ENCODE measurements at regions not wholly inside any gene's neighbourhood (a gene's known extent, or its start where the extent isn't known, plus 50 kb on each side); places are given as distances from the start of the nearest gene placed in this dataset.

DNA sequence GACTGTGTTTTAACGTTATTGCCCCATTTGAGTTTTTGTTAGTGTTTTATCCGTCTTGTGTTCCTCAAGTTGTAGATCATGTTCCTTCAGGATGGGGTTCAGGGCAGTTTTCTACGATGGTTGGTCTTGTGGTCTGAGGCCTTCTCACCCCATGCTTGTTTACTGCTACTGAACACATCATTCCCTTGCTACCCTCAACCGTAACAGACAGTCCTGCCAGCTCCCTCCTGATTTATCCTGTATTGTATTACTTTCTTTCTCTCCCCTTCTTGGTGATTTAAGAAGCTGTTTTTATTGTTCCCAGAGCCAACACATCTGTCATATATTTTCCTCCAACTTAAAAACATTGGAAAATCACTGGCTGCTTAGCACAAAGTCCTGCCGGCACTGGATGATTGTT lies 719.8 kb downstream of the INHBA start:
- Mint-ChIP-seq H3K4me3 (no peak overlapping the region), H3K27ac (no peak overlapping the region), H3K27me3 (ENCODE audit: insufficient read depth, low read depth, poor library complexity) (no peaks in the 10 kb centered on the region), H3K9me3 (no peaks in the 10 kb centered on the region; the same call in 2 of the 3 replicates), H3K36me3 (ENCODE audit: low read depth) (no peaks in the 10 kb centered on the region), H3K4me1 (no peaks in the 10 kb centered on the region)
- H3K27ac ChIP-seq (ENCODE audit: low read depth) = no peak overlapping the region
- no peaks in the 10 kb centered on the region for H3K79me2 ChIP-seq (replicated peaks; ENCODE audit: insufficient read depth)
- no peak overlapping the region for H3K4me2 ChIP-seq
- H3K36me3 ChIP-seq (ENCODE audit: insufficient read depth) = no peaks in the 10 kb centered on the region
- TF ChIP-seq NANOG (IDR thresholded peaks at IDR 0.05; ENCODE audit: borderline replicate concordance) (no peak), STAT1 (IDR thresholded peaks at IDR 0.05; ENCODE audit: unreplicated experiment) (no peak), EZH2 (IDR thresholded peaks at IDR 0.05; ENCODE audit: low read depth, unreplicated experiment) (no peak), ZNF114 (CRISPR knock-in tag; IDR thresholded peaks at IDR 0.05) (no peak), ZNF331 (CRISPR knock-in tag; IDR thresholded peaks at IDR 0.05; ENCODE audit: low read depth) (no peak), CREB1 (CRISPR knock-in tag; IDR thresholded peaks at IDR 0.05; ENCODE audit: low read depth) (no peak), ETS1 (IDR thresholded peaks at IDR 0.05) (no peak), POLR2AphosphoS5 (IDR thresholded peaks at IDR 0.05; ENCODE audit: low read depth) (no peak), JUNB (IDR thresholded peaks at IDR 0.05; ENCODE audit: unreplicated experiment) (no peak), EZH2phosphoT487 (IDR thresholded peaks at IDR 0.05; ENCODE audit: unreplicated experiment) (no peak)
- TF ChIP-seq, protein P1, sequence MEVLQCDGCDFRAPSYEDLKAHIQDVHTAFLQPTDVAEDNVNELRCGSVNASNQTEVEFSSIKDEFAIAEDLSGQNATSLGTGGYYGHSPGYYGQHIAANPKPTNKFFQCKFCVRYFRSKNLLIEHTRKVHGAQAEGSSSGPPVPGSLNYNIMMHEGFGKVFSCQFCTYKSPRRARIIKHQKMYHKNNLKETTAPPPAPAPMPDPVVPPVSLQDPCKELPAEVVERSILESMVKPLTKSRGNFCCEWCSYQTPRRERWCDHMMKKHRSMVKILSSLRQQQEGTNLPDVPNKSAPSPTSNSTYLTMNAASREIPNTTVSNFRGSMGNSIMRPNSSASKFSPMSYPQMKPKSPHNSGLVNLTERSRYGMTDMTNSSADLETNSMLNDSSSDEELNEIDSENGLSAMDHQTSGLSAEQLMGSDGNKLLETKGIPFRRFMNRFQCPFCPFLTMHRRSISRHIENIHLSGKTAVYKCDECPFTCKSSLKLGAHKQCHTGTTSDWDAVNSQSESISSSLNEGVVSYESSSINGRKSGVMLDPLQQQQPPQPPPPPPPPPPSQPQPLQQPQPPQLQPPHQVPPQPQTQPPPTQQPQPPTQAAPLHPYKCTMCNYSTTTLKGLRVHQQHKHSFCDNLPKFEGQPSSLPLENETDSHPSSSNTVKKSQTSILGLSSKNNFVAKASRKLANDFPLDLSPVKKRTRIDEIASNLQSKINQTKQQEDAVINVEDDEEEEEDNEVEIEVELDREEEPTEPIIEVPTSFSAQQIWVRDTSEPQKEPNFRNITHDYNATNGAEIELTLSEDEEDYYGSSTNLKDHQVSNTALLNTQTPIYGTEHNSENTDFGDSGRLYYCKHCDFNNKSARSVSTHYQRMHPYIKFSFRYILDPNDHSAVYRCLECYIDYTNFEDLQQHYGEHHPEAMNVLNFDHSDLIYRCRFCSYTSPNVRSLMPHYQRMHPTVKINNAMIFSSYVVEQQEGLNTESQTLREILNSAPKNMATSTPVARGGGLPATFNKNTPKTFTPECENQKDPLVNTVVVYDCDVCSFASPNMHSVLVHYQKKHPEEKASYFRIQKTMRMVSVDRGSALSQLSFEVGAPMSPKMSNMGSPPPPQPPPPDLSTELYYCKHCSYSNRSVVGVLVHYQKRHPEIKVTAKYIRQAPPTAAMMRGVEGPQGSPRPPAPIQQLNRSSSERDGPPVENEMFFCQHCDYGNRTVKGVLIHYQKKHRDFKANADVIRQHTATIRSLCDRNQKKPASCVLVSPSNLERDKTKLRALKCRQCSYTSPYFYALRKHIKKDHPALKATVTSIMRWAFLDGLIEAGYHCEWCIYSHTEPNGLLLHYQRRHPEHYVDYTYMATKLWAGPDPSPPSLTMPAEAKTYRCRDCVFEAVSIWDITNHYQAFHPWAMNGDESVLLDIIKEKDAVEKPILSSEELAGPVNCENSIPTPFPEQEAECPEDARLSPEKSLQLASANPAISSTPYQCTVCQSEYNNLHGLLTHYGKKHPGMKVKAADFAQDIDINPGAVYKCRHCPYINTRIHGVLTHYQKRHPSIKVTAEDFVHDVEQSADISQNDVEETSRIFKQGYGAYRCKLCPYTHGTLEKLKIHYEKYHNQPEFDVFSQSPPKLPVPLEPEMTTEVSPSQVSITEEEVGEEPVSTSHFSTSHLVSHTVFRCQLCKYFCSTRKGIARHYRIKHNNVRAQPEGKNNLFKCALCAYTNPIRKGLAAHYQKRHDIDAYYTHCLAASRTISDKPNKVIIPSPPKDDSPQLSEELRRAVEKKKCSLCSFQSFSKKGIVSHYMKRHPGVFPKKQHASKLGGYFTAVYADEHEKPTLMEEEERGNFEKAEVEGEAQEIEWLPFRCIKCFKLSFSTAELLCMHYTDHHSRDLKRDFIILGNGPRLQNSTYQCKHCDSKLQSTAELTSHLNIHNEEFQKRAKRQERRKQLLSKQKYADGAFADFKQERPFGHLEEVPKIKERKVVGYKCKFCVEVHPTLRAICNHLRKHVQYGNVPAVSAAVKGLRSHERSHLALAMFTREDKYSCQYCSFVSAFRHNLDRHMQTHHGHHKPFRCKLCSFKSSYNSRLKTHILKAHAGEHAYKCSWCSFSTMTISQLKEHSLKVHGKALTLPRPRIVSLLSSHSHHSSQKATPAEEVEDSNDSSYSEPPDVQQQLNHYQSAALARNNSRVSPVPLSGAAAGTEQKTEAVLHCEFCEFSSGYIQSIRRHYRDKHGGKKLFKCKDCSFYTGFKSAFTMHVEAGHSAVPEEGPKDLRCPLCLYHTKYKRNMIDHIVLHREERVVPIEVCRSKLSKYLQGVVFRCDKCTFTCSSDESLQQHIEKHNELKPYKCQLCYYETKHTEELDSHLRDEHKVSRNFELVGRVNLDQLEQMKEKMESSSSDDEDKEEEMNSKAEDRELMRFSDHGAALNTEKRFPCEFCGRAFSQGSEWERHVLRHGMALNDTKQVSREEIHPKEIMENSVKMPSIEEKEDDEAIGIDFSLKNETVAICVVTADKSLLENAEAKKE (CRISPR knock-in tag; IDR thresholded peaks at IDR 0.05) = no peak
- TF ChIP-seq, protein P2, sequence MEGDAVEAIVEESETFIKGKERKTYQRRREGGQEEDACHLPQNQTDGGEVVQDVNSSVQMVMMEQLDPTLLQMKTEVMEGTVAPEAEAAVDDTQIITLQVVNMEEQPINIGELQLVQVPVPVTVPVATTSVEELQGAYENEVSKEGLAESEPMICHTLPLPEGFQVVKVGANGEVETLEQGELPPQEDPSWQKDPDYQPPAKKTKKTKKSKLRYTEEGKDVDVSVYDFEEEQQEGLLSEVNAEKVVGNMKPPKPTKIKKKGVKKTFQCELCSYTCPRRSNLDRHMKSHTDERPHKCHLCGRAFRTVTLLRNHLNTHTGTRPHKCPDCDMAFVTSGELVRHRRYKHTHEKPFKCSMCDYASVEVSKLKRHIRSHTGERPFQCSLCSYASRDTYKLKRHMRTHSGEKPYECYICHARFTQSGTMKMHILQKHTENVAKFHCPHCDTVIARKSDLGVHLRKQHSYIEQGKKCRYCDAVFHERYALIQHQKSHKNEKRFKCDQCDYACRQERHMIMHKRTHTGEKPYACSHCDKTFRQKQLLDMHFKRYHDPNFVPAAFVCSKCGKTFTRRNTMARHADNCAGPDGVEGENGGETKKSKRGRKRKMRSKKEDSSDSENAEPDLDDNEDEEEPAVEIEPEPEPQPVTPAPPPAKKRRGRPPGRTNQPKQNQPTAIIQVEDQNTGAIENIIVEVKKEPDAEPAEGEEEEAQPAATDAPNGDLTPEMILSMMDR (conservative IDR thresholded peaks at IDR 0.05; ENCODE audit: low read depth in 2 of 2) = no peak
- TF ChIP-seq, protein P3, sequence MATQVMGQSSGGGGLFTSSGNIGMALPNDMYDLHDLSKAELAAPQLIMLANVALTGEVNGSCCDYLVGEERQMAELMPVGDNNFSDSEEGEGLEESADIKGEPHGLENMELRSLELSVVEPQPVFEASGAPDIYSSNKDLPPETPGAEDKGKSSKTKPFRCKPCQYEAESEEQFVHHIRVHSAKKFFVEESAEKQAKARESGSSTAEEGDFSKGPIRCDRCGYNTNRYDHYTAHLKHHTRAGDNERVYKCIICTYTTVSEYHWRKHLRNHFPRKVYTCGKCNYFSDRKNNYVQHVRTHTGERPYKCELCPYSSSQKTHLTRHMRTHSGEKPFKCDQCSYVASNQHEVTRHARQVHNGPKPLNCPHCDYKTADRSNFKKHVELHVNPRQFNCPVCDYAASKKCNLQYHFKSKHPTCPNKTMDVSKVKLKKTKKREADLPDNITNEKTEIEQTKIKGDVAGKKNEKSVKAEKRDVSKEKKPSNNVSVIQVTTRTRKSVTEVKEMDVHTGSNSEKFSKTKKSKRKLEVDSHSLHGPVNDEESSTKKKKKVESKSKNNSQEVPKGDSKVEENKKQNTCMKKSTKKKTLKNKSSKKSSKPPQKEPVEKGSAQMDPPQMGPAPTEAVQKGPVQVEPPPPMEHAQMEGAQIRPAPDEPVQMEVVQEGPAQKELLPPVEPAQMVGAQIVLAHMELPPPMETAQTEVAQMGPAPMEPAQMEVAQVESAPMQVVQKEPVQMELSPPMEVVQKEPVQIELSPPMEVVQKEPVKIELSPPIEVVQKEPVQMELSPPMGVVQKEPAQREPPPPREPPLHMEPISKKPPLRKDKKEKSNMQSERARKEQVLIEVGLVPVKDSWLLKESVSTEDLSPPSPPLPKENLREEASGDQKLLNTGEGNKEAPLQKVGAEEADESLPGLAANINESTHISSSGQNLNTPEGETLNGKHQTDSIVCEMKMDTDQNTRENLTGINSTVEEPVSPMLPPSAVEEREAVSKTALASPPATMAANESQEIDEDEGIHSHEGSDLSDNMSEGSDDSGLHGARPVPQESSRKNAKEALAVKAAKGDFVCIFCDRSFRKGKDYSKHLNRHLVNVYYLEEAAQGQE (IDR thresholded peaks at IDR 0.05; ENCODE audit: unreplicated experiment) = no peak
- H3K4me1 ChIP-seq (ENCODE audit: insufficient read depth) = no peaks in the 10 kb centered on the region
- no peaks in the 10 kb centered on the region for H3F3A ChIP-seq (replicated peaks; ENCODE audit: low read depth)
- H3K27me3 ChIP-seq (ENCODE audit: insufficient read depth) = no peaks in the 10 kb centered on the region
- peaks cover 12% of the 10 kb centered on the region; the same call in 1 of the 2 replicates for H3K9me2 ChIP-seq (ENCODE audit: insufficient read depth)
- no peak overlapping the region for H3K4me3 ChIP-seq
- no peak for ATAC-seq
- DNase-seq (ENCODE audit: low spot score) = no peak
- no peaks in the 10 kb centered on the region for H4K20me1 ChIP-seq (replicated peaks; ENCODE audit: insufficient read depth)
- H2AFZ ChIP-seq = no peak overlapping the region

All from GM23338 (cell line).